ENCODE measurements at regions not wholly inside any gene's neighbourhood (a gene's known extent, or its start where the extent isn't known, plus 50 kb on each side); places are given as distances from the start of the nearest gene placed in this dataset.
"Not testable (repeated sequence)": the region's sequence is repeated elsewhere in the genome, so short reads cannot be mapped to it uniquely, and the experiment has no call there.

GRCh38 chr2:128997166-128997866 lies 678.6 kb upstream of the HS6ST1 start:
- DNase-seq = no peak

- DNase-seq = no peak
Measured at GRCh38 chr2:129001926-129002325, 683.3 kb upstream of the HS6ST1 start.

GRCh38 chr2:129002751-129003150 lies 684.1 kb upstream of the HS6ST1 start:
- no peak for DNase-seq

GRCh38 chr2:129004485-129004884 lies 685.8 kb upstream of the HS6ST1 start:
- DNase-seq = no peak

- DNase-seq = no peak
Measured at GRCh38 chr2:129004940-129005490, 686.3 kb upstream of the HS6ST1 start.

- no peak for DNase-seq
Measured at GRCh38 chr2:129006135-129006886, 687.6 kb upstream of the HS6ST1 start.

- no peak for DNase-seq
Measured at GRCh38 chr2:129006901-129007300, 688.2 kb upstream of the HS6ST1 start.

- DNase-seq = no peak
Measured at GRCh38 chr2:129008055-129008880, 689.6 kb upstream of the HS6ST1 start.

- no peak for DNase-seq
Measured at GRCh38 chr2:129008881-129009554, 690.4 kb upstream of the HS6ST1 start.

GRCh38 chr2:129009555-129010146 lies 691.0 kb upstream of the HS6ST1 start:
- DNase-seq = no peak

- no peak for DNase-seq
Measured at GRCh38 chr2:129010262-129010661, 691.6 kb upstream of the HS6ST1 start.

GRCh38 chr2:129011466-129012061 lies 692.9 kb upstream of the HS6ST1 start:
- no peak for DNase-seq

GRCh38 chr2:129014432-129014831 lies 695.8 kb upstream of the HS6ST1 start:
- no peak for DNase-seq

GRCh38 chr2:129015397-129016285 lies 697.0 kb upstream of the HS6ST1 start:
- no peak for DNase-seq

GRCh38 chr2:129016972-129017371 lies 698.3 kb upstream of the HS6ST1 start:
- DNase-seq = no peak

- DNase-seq = no peak
Measured at GRCh38 chr2:129024796-129025195, 706.1 kb upstream of the HS6ST1 start.

GRCh38 chr2:129035992-129036391 lies 717.3 kb upstream of the HS6ST1 start:
- DNase-seq = no peak

GRCh38 chr2:129043677-129044076 lies 725.0 kb upstream of the HS6ST1 start:
- not testable (repeated sequence) for DNase-seq

- DNase-seq = not testable (repeated sequence)
Measured at GRCh38 chr2:129046475-129046874, 727.8 kb upstream of the HS6ST1 start.

- no peak for DNase-seq
Measured at GRCh38 chr2:129050101-129050500, 731.4 kb upstream of the HS6ST1 start.
